GM18520 (cell line): ENCODE measurements at regions not wholly inside any gene's neighbourhood (a gene's known extent, or its start where the extent isn't known, plus 50 kb on each side); places are given as distances from the start of the nearest gene placed in this dataset.

Experiments used
- ATAC-seq: cut with Tn5 transposase; IDR thresholded peaks from one replicate; pipeline ENCODE4 v1.9.1; 2021; ENCODE audit not compliant: unreplicated experiment

DNA sequence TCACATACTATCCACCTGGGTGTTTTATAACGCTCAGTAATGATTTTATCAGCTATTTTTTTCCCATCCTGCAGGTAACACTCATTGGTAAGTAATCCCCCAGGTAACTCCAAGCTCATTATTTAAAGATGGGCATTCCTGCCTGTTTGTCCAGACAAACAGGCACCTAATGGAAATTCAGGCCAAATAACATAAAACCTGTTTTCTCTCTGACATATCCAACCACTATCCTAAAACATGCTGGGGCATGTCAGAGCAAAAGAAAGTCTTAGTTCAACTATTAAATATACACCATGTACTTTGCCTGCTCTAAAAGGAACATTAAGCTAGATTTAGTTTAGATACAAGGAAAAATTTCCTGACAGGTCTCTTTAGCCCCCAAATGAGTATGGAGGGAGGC is 987.7 kb downstream of the TTLL7 start:
- ATAC-seq = no peak

DNA sequence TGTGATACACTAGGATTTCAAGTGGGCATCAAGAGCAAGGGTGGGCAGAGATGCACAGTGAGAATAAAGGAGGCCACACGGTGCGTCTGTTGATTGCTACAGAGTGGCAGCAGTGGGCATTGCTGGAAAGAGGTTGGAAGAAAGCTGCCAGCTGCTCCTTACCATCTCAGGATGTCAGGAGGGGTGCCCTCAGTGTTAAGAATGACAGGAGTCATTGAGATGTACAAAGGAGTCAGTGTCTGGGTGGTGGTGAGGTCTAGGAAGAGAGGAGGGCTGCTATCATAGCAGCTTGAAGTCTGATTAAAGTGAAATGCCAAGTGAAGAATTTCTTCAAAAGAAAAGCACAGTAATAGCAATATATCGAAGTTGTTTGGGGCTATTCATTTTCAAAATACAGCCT is 992.7 kb downstream of the TTLL7 start:
- ATAC-seq = no peak

DNA sequence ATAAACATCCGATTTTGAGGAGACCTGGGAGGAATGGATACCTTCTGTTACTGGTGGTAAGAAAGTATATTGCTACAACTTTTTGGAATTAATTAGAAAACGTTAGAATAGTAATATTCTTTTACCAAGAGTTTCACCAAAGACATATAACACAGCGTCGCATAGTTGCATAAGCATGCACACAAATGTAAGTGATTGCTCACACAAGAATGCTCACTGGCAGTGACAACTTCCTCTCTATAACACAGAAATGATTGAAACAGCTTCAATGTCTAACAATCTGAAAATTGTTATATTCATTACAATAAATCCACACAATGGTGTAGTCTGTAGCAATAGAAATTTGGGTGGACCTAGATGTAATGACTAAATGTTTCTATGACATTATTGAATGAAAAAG is 998.6 kb downstream of the TTLL7 start:
- no peak for ATAC-seq

DNA sequence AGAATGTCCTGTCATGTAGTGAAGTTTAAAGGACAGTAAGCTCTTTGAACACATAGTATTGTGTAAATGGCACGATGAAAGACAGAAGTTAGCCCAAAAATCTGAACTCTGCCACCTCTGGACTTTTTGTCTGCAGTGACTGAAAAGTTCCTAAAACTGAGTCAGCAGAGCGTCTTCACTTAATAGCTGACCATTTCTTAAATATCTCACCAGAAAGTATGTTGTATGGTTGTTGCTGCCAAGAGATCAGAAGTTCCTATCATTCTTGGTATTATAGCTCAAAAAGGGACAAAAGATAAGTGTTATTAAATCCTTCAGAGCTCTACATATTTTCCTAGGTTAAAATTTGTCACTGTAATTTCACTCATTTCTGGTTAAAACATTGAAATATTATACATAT is 1003.0 kb downstream of the TTLL7 start:
- no peak for ATAC-seq

DNA sequence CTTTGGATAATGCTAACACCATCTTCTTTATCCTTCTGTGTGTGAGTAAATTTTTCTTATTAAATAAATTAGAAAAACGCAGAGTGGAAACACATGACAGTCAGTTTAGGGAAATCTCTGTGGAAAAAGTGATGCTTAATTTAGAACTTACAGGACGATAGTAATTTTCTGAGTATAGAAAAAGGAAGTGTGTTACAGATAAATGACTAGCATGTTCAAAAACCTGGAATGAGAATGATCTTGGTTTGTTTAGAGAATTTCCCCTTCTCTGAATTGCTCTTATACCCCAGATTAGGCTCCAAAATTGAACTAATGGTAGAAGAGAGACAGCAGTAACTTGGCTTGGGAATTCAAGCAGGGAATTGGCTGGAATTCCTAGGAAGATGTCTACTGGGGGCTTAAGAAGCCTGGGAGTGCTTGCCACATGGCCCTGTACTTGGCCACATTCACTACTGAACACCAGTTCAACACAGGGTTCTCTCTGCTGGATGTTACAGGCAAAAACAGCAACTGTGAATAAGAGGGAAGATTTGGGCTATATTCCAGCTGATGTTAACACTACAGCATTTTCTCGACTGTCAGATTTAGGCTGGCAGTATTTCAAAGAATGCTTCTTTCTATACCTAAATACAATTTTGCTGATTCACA is 1004.2 kb downstream of the TTLL7 start:
- no peak for ATAC-seq

DNA sequence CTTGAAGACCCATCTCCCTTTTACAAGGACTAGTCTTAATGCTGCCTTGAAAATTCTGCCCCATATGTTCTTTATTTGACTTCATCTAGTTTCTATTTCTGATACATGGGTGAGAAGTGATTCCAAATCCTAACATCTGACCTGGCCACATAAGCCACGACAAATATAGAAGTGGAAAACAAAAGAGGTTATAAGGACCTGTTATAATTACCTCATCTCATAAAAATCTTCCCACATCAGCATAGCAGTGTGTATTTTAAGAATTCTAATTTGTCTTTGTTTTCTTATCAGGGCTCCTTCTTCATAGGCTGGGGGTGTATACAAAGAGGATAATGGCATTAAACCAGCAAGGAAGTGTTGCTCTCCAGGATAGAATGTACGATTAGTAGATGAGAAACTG is 1007.4 kb downstream of the TTLL7 start:
- no peak for ATAC-seq

DNA sequence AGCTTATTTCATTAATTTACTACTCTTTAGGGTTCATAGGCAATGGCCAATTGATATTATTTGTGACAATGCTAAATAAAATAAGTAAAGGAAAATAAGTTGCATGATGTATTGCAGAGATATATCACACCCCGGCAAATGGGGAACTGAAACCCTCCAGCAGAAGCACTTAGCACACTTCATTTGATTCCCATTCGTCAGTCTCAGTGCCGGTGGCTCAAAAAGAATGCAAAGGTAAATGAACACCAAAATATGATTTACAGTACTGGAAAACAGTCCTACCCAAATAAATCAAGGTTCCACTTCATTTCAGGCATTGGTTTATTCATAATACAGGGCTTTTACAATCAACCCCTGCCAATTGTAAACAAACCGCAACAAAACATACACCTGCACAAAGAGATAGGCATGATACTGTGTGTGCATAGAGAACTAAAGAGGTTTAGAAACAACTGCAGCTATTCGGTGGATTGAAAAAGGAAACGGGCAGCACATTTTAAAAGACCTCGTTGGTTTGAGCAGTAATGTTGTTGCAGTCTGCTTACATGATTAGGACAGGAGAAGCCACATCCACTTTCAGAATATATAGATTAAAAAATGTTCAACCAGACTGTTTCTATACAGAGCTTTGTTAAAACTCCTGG is 1019.2 kb downstream of the TTLL7 start:
- ATAC-seq = peak; percentile 93

DNA sequence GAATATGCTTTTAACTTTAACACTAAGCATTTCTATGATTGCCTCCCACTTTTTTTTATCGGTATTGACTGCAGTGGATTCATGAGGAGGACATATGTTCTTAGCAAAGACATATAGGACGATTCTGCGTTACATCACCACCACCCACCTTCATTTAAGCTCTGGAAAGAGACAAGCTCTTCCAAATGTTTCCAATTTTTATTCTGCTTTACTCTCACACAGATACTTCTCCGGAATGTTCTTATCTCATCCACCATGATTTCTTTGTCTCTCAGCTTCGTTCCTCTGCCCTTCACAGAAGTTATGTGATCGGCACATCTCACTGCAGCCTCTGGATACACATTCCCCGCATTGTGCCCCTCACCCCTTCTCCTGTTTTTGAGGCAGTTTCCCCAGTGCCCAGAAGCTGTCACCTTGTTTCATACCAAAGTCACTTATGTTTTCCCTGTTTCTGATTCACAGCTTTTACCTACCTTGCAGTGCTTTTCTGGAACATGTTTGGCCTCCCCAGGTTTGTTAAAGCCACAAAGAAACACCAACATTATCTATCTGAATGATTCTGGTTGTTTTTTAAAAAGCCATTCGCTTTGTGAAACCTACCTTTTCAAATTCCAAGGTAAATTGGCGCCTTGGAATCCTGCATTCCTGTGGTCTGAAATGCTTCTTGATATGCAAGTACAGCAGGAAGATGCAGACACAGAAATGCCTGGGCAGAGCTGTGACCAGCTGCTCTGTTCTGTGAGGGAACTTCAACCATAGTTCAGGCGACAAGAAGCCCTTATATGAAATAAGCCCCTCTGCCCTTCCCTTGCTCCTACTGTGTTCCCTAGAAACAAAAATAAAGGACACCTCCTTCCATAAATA is 1020.2 kb downstream of the TTLL7 start:
- no peak for ATAC-seq

DNA sequence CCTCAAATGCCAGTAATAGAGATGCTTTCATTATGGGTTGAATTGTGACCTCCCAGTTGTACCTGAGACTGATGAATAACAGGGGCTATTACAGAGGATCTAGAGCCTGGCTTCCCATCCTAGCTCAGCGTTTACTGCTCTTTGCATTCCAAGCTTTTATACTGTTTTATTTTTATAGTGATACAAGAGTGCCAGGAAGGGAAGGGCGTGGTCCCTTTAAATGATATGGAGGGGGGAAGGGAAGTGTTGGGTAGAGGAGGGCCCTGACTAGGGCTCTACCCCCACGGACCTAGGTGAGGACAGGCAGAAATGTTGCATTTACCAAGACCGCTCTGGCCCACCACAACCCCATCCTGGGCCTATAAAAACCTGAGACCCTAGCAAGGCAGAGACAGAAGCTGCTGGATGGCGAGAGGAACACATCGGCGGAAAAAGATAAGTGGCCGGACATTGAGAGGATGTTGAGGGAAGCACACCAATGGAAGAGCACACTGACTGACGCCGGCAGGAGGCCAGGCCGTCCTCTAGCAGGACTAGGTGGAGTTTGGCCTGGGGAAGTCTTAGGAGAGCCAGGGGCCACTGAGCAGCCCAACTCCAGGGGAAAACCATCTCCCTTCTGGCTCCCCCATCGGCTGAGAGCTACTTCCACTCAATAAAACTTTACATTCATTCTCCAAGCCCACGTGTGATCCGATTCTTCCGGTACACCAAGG is 1025.9 kb downstream of the TTLL7 start:
- ATAC-seq = no peak

DNA sequence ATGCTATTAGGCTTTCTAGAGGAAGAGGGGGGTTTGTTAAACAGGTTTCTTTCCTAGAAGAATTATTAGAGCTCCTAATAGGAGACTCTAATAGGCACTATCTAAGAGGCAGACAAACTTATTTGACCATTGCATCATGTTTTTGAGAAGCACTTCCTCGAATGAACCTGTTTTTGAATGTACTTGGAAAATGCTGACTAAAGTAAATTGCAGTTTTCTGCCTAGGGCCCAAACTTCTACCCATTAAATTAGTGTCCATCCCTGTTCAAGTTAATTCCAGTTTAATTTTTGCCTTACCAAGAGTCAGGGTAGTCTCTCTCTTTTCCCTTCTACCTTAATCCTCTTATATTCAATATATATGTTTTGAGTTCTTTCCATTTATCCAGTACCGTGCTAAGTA is 1029.6 kb downstream of the TTLL7 start:
- ATAC-seq = no peak

DNA sequence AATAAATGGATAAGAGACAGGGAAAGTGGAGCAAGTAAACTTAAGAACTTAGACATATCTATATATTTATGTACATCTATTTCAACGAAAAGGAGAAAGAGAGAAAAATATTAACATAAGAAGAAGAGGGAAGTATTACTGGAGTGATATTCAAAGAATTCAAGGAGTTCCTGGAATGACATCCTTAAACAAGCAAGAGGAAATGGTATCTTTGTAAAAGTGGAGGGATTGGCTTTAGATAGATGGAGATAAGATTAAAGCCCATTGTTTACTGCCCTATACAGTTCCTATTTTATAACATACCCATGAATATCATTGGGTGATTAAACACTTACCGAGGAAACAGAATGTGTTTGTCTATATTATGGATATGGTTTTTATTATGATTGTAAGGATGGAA is 1036.3 kb downstream of the TTLL7 start:
- ATAC-seq = no peak

DNA sequence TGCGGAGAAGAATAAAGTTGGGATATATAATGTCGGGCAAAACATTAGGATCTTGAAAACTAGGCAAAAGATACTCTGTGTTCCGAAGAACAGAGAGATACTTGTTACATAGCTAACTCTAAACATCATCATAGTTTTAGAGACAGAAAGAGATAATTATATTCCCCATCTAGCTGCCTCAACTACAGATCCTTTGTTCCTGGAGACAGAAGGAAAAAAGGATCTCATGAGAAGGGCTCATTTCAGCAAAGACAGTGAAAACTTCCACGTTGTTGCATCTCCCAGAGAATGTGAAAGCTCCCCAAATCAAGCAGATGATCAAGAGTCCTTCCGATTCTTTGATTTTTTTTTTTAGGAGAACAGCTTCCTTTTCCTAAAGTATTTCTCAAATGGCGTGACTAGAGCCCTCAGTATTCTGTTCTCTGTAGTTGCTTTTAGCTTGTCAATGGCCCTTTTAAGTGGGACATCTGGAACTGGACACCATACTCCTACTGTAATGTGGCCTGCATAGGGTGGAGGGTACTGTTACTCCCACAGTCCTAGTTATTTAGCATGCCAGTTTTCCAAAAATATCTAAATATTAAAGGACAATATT is 1048.2 kb downstream of the TTLL7 start:
- ATAC-seq = no peak

DNA sequence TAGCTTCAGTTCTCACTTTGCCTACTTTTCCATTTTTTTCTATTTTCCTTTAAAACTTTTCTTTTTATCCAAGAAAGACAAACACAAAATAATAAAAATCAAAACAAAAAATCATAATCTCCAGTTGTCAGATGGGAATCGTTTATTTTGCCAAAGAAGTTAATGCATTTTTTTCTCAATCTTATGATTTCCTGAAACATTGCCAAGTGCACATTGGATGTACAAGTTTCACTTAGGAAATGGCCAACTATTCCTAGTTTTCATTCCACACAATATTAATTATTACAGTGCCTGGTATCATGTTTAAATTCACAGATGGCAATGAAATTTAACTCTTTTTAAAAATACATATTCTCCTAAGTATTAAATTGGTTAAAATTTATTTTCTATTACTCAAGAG is 1050.5 kb downstream of the TTLL7 start:
- no peak for ATAC-seq

DNA sequence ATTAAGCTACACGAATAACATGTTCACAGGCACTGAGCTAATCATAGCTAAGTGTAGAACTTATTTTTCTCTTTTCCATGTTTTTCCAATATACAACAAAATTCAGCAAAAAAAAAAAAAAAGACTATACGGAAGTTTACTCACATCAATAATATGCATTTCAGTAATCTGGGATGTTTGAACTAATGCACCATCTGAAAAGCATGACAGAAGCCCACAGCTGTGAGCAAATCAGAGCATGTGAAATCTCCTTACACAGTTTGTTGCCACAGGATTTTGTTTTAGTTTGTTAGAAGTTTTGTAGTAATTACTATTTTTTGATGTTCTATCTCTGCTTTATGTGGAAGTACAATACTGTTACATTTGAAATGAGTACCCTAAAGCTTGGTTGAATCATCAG is 1051.7 kb downstream of the TTLL7 start:
- ATAC-seq = no peak

DNA sequence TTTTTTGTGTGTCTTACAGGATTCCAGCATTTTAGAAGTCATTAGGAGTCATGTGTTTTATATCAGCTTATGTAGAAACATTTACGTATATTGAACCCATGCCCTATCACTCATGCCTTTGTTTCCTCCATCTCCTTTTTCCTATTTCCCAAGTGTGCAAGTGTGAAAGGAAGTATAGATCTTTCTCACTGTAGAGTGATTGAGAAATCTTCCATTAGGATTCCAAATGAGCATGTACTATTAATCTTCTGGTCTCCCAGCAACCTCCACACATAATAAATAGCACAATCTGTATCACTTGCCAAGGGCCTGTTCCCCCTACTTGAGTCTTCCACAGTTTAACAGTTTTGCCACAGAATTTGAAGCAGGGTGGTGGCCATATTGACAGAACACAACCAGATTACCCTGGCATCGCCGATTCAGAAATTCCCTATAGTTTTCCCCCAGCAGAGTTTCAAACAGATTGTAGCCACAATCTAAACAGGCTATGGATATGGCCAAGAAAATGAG is 1052.8 kb downstream of the TTLL7 start:
- ATAC-seq = no peak

DNA sequence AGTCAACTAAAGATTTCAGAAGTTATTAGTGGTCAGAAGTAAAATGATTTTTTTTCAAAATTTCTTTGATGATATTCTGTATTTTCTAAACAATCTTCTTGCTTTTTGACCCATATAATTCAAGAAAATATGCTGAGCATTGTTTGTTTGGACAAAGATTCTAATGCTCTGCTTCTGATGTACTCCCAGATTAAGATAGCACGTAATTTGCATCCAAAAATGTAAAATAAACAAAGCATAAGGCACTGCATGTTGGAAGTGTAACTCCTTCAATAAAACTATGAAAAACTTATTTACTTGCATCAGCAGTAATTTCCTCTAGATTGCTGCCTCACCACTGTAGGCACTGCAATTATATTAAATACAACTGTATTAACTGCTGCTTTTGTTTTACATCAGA is 1054.1 kb downstream of the TTLL7 start:
- ATAC-seq = no peak

DNA sequence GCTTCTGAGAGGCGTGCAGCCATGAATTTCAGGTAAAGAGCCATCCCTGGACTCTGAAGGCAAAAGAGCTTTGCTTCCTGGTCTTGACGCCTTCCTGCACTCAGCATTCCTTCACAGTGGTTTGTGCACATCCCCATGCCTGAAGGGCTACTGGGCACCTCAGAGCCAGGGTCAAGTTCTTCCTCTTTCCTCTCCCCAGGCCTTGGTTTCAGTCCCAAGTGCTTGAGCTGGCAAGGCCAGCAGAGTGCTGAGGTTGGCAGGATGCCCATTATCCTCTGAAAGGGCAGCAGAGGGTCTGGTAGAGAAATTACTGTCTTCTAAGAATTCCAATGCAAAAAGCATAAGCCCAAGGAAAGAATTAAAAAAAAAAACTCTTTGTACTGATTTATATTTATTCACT is 1064.9 kb downstream of the TTLL7 start:
- no peak for ATAC-seq

DNA sequence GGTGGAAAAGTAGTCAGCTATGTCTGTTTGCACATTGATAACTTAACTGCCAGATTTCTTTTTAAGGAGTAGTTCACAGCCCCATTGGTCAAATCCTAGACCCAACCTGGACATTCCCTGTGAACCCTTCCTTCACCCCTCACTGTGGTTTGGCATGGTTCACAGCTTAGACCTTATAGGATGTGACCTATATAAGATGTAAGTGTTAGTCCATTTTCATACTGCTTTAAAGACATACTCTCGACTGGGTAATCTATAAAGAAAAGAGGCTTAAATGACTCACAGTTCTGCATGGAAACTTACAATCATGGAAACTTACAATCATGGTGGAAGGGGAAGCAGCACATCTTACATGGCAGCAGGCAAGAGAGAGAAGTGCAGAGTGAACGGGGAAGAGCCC is 1066.2 kb downstream of the TTLL7 start:
- no peak for ATAC-seq

DNA sequence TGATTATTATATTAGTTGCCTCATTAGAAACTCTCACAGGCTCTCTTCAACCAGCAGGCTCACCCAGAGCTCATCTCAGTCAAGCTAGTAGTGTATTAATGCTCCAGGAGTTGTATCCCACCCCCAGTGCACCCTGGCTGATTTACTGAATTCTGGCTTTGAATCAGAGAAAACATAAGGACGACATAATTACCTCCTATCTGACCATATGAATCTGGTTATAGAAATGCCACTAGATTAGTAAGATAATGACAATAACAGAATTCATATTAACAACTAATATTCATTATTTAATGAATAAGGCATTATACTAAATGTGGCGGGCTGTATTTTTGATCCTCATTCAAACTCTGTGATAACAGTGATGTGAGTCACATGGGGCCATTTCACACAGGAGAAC is 1066.7 kb downstream of the TTLL7 start:
- no peak for ATAC-seq

DNA sequence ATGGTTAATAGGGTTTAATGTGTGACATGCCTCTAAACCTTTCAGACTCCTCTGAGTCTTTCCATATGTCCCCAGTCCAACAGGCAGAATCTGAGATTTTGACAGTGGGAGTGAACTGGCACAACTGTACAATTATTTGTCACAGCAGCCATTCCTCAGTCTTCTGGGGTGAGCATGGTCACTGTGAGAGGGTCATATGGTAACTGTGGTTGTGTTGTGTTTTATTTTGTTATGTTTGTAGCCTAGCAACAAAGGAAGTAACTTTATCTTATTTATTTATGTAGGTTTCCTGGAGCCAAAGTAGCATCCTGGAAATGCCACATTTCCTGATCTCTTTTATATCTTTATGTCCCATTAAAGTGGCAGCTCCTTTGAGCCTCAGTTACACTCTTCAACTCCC is 1067.9 kb downstream of the TTLL7 start:
- ATAC-seq = no peak

DNA sequence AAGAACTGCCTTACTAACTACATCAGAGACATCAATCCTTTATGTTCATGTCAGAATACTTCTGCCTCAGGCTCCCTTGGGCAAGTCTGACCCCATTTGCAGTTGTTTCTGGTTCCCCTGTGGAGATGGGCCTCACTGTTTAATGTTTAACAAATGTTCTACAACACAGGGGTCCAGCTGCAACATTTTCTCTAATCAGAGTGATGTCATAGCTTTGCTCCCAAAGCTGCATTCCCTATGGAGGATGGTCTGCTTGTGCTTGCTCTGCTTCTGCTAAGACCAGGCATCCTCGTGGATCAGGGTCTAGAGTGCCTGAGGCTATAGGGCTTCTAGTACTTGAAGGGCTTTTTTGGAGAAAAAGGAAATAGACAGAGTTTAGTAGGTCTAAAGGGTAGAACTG is 1071.2 kb downstream of the TTLL7 start:
- no peak for ATAC-seq
